Activated naive CD4-positive, alpha-beta T cell treated with anti-CD3 and anti-CD28 coated beads for 36 hours (primary cell): ENCODE measurements at regions not wholly inside any gene's neighbourhood (a gene's known extent, or its start where the extent isn't known, plus 50 kb on each side); places are given as distances from the start of the nearest gene placed in this dataset.

Experiments
- CTCF ChIA-PET: fragments of 350-600 bp; sonication (Branson Sonifier 250); formaldehyde crosslinking; loops from one replicate; lab custom pipeline; 2021; ENCODE audit warnings: antibody characterized with exemption; lab: Charles Lee
- DNase-seq: peaks from one replicate; pipeline ENCODE4 v3.0.0-alpha.2; 2020
- H3K27ac Mint-ChIP-seq: one replicate; pipeline ENCODE4 v1.8.0; 2021; ENCODE audit warnings: mild to moderate bottlenecking, mixed read lengths
- H3K27me3 Mint-ChIP-seq: one replicate; pipeline ENCODE4 v1.8.0; 2021; ENCODE audit warnings: low read depth, mixed read lengths
- H3K36me3 Mint-ChIP-seq: one replicate; pipeline ENCODE4 v1.8.0; 2021; ENCODE audit warnings: low read depth, mixed read lengths
- H3K4me1 Mint-ChIP-seq: one replicate; pipeline ENCODE4 v1.8.0; 2021; ENCODE audit warnings: low read depth, mixed read lengths
- H3K4me3 Mint-ChIP-seq: one replicate; pipeline ENCODE4 v1.8.0; 2021; ENCODE audit warnings: mild to moderate bottlenecking, moderate library complexity, mixed read lengths
- H3K9me3 Mint-ChIP-seq: one replicate; pipeline ENCODE4 v1.8.0; 2021; ENCODE audit warnings: mixed read lengths
- intact Hi-C: fragments of 100-400 bp; cut with micrococcal nuclease; formaldehyde crosslinking; loops from one replicate; pipeline ENCODE4 v1.15.1; 2023

DNA sequence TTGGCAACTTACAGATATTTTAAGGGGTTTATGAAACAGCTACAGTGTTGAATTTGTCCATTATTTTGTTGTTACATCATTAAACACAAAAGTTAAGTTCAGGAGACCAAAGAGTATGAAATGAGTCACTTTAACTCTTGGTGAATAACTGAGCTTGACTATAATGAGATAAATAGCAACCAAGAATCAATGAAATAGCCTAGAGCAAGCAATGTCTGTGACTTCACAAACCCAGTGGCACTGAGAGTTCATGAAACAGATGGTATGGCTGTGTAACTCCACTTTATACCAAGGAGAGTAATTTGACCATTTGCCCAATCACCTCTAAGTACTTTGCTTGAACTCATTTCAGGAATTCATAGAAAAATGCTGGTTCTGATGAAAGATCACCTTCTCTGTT, 169.6 kb upstream of the GADL1 start:
- no peak for DNase-seq
- Mint-ChIP-seq H3K9me3 (peaks cover 4% of the 10 kb centered on the region), H3K27ac (no peak overlapping the region), H3K4me1 (no peaks in the 10 kb centered on the region), H3K4me3 (no peak overlapping the region), H3K36me3 (no peaks in the 10 kb centered on the region), H3K27me3 (no peaks in the 10 kb centered on the region)
- intact Hi-C loops, result no loop called here
- CTCF ChIA-PET, result no interaction called here

- no peaks in the 10 kb centered on the region for H3K36me3 Mint-ChIP-seq
- no peak overlapping the region for H3K4me3 Mint-ChIP-seq
- H3K27ac Mint-ChIP-seq, result no peak overlapping the region
- no peak for DNase-seq
- CTCF ChIA-PET, result no interaction called here
- no peaks in the 10 kb centered on the region for H3K27me3 Mint-ChIP-seq
- H3K9me3 Mint-ChIP-seq, result no peaks in the 10 kb centered on the region
- H3K4me1 Mint-ChIP-seq, result no peaks in the 10 kb centered on the region
- intact Hi-C loops, result no loop called here
These were observed 171.3 kb upstream of the GADL1 start for GRCh38 chr3:31065765-31066164.

DNA sequence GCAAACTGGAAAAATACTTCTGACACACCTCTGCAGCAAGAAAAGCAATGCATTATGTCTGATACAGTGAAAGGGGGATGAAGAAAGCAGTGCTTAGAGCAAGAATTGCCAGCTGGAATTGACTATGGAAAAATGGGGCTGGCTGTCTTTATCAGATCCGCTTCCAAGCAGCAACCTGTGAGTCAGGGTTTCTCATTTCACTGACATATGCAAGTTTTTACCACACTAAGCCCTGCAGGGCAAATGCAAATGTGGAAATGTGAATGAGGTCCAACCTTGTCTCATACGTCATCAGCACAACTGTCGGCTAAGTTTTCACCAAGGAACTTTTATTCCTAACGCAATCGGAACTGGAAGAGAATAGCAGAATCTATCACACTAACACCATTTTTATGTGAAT, 172.5 kb upstream of the GADL1 start:
- Mint-ChIP-seq H3K9me3 (peaks cover 3% of the 10 kb centered on the region), H3K4me3 (no peak overlapping the region), H3K27ac (no peak overlapping the region), H3K4me1 (no peaks in the 10 kb centered on the region), H3K27me3 (no peaks in the 10 kb centered on the region), H3K36me3 (no peaks in the 10 kb centered on the region)
- intact Hi-C loops, result no loop called here
- no peak for DNase-seq
- CTCF ChIA-PET, result interaction anchor here (0.5 kb wide), 1 partner anchor 1056 kb away, joined by 3 read pairs; no protein-coding TSS in a partner anchor

DNA sequence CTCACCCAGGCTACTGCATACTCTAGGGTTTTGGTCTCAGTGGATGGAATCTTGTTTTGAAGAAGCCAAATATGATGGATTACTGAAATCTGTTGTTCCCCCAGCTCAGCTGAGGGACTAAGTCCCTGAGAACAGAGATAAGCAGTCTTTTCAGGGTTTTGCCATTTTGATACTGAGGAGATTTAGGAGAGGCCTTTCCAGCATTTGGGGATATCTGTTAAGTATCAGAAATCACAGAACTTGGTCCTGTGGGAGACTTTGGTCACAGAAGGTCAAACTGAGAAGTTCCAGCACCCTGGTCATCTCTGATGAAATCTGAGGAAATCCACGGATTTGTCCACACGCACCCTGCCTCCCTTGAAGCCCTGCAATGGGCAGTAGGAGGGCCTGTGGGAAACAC, 181.0 kb upstream of the GADL1 start:
- no peaks in the 10 kb centered on the region for H3K27me3 Mint-ChIP-seq
- H3K4me1 Mint-ChIP-seq, result peaks cover 18% of the 10 kb centered on the region
- H3K27ac Mint-ChIP-seq, result no peak overlapping the region
- intact Hi-C loops, result loop anchor here (5.0 to 10.0 kb wide), 3 partner anchors 457 to 899 kb away; partner anchors contain the start of gene STT3B
- no peak overlapping the region for H3K4me3 Mint-ChIP-seq
- no peak for DNase-seq
- CTCF ChIA-PET, result interaction anchor here (1.4 kb wide), 1 partner anchor 23 kb away, joined by 3 read pairs; no protein-coding TSS in a partner anchor
- peaks cover 8% of the 10 kb centered on the region for H3K9me3 Mint-ChIP-seq
- no peaks in the 10 kb centered on the region for H3K36me3 Mint-ChIP-seq

DNA sequence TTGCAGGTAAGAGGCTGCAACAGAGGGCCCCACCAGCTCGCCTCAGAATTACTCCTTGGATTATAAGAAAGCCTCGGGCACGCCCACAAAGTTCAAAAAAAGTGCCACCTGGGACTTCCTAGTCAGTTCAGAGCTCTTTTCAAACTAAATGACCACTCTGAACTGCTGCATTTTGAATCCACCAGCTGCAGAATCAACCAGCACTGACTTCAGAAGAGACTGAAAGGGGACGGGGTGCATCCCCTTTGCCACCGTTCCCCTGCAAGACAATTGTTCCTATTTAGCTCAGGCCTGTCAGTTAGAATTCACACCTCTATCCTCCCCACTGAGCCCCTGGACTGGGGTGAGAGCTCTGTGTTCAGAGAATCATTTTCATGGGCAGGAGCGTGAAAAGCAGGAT, 181.4 kb upstream of the GADL1 start:
- no peak for DNase-seq
- intact Hi-C loops, result loop anchor here (5.0 to 10.0 kb wide), 3 partner anchors 456 to 899 kb away; partner anchors contain the start of gene STT3B
- Mint-ChIP-seq H3K36me3 (no peaks in the 10 kb centered on the region), H3K27me3 (no peaks in the 10 kb centered on the region), H3K27ac (no peak overlapping the region), H3K4me3 (no peak overlapping the region), H3K9me3 (peaks cover 8% of the 10 kb centered on the region), H3K4me1 (peaks cover 18% of the 10 kb centered on the region)
- CTCF ChIA-PET, result interaction anchor here (1.4 kb wide), 1 partner anchor 23 kb away, joined by 3 read pairs; no protein-coding TSS in a partner anchor

GRCh38 chr3:31077021-31077601, 182.7 kb upstream of the GADL1 start:
- Mint-ChIP-seq H3K4me3 (no peak overlapping the region), H3K27me3 (no peaks in the 10 kb centered on the region), H3K27ac (peak overlapping the region; percentile 4), H3K4me1 (peaks cover 18% of the 10 kb centered on the region), H3K36me3 (no peaks in the 10 kb centered on the region), H3K9me3 (peaks cover 4% of the 10 kb centered on the region)
- DNase-seq, result peak; percentile 72
- CTCF ChIA-PET, result interaction anchor here (1.5 kb wide), 1 partner anchor 176 kb away, joined by 3 read pairs; no protein-coding TSS in a partner anchor
- intact Hi-C loops, result loop anchor here (1.0 to 10.0 kb wide), 7 partner anchors 28 to 898 kb away; partner anchors contain the start of gene STT3B

DNA sequence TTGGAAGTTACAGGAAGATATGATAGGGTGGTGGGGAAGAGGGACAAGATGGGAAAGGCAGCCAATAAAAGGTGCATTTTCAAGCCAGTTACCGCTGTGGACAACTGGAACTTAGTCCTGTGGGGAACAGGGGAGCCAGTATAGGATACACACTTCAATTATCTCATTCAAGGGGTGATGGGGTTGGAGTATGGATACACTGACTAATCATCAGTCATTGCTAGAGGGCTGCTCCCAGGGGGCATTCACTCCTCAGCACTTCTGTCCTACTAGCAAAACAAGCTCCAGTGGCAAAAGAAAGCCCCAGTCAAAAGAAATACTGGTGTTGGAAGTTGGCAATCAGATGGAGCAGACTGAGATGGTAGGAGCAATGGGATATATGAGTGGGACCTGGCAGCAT, 183.4 kb upstream of the GADL1 start:
- no peak overlapping the region for H3K27ac Mint-ChIP-seq
- H3K36me3 Mint-ChIP-seq, result no peaks in the 10 kb centered on the region
- H3K27me3 Mint-ChIP-seq, result no peaks in the 10 kb centered on the region
- no peak overlapping the region for H3K4me3 Mint-ChIP-seq
- intact Hi-C loops, result loop anchor here (1.0 to 10.0 kb wide), 7 partner anchors 27 to 897 kb away; partner anchors contain the start of gene STT3B
- peaks cover 18% of the 10 kb centered on the region for H3K4me1 Mint-ChIP-seq
- DNase-seq, result no peak
- CTCF ChIA-PET, result interaction anchor here (1.5 kb wide), 1 partner anchor 176 kb away, joined by 3 read pairs; no protein-coding TSS in a partner anchor
- H3K9me3 Mint-ChIP-seq, result no peaks in the 10 kb centered on the region

- CTCF ChIA-PET, result no interaction called here
These were observed 185.2 kb upstream of the GADL1 start for GRCh38 chr3:31079689-31080088.

DNA sequence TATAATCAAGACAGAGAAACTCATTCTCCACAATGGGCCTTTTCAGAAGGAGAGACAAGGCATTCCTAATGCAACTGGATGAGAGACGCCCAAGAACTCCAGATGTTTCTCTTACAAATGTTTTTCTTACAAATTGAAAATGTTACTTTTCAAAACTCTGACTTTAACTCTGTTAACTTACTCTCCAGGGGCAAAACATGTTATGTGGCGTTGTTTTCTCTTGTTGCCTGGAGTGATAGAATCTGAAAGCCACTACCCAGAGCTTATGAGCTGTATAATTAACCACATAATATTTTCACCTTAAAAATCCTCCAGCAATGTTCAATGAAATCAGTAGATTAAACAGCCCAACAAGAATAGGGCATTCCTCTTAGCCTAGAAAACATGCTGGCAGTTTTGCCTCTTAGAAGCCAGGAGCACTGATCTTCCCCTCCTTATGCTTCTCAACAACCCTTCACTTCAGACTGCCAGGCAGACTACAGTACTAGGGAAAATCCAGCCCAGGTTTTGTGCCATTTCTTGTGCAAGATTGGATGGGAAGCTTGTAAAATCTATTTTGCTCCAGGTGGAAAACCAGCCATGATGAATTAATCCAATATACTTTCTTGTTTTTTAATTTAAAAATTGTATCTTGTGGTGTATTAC, 186.7 kb upstream of the GADL1 start:
- H3K9me3 Mint-ChIP-seq, result no peaks in the 10 kb centered on the region
- no peaks in the 10 kb centered on the region for H3K27me3 Mint-ChIP-seq
- no peaks in the 10 kb centered on the region for H3K36me3 Mint-ChIP-seq
- peaks cover 14% of the 10 kb centered on the region for H3K4me1 Mint-ChIP-seq
- intact Hi-C loops, result no loop called here
- H3K4me3 Mint-ChIP-seq, result no peak overlapping the region
- CTCF ChIA-PET, result no interaction called here
- no peak overlapping the region for H3K27ac Mint-ChIP-seq
- no peak for DNase-seq

More at GRCh38 chr3:31079689-31080088, 185.2 kb upstream of the GADL1 start:
- Mint-ChIP-seq H3K4me3 (no peak overlapping the region), H3K36me3 (no peaks in the 10 kb centered on the region), H3K27me3 (no peaks in the 10 kb centered on the region), H3K9me3 (no peaks in the 10 kb centered on the region), H3K27ac (no peak overlapping the region), H3K4me1 (peaks cover 18% of the 10 kb centered on the region)
- no peak for DNase-seq
- intact Hi-C loops, result loop anchor here (5.0 to 10.0 kb wide), 3 partner anchors 453 to 895 kb away; partner anchors contain the start of gene STT3B

GRCh38 chr3:31086148-31086547, 191.7 kb upstream of the GADL1 start:
- intact Hi-C loops, result no loop called here
- no peaks in the 10 kb centered on the region for H3K36me3 Mint-ChIP-seq
- H3K9me3 Mint-ChIP-seq, result no peaks in the 10 kb centered on the region
- no peak overlapping the region for H3K27ac Mint-ChIP-seq
- no peaks in the 10 kb centered on the region for H3K4me1 Mint-ChIP-seq
- DNase-seq, result no peak
- H3K27me3 Mint-ChIP-seq, result no peaks in the 10 kb centered on the region
- CTCF ChIA-PET, result no interaction called here
- H3K4me3 Mint-ChIP-seq, result no peak overlapping the region

DNA sequence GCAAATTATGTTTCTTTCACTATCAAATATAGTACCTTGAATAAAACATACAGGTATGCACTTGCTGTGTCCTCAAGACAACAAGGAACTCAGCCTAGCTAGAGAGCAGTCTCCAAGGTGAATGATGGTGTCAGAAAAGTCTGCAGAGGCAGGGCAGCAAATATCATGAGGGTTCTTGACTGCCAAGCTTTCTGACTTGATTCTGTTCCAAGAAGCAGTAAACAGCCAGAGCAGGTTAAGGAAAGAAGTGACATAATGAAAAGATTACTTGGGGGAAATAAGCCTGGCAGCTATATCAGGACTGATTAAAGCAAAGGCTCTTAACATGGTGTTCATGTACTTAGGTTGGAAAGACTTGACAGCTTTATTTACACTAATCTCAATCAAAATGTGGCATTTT, 192.2 kb upstream of the GADL1 start:
- intact Hi-C loops, result no loop called here
- no peak for DNase-seq
- Mint-ChIP-seq H3K4me1 (no peaks in the 10 kb centered on the region), H3K9me3 (no peaks in the 10 kb centered on the region), H3K27me3 (no peaks in the 10 kb centered on the region), H3K27ac (no peak overlapping the region), H3K36me3 (no peaks in the 10 kb centered on the region), H3K4me3 (no peak overlapping the region)
- CTCF ChIA-PET, result no interaction called here

DNA sequence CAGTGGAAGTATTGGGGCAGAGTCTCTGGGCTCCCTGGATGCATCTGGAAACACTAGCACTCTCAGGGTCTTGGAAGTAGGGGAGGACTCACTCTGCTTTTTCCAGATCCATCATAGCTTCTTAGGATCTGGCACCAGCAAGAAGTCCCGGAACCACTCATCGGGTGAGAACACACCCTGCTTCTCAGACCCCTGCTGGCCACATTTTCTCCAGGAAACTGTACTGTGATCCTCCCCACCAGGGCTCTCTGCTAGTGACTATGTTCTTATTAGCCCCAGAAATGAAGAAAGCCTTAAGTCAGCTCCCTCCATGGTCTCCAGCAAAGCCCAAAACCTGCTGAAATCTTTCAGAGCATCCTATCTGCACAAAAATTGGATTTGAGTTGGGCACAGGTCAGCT, 197.3 kb upstream of the GADL1 start:
- H3K4me1 Mint-ChIP-seq, result peaks cover 7% of the 10 kb centered on the region
- no peak for DNase-seq
- no peaks in the 10 kb centered on the region for H3K36me3 Mint-ChIP-seq
- CTCF ChIA-PET, result interaction anchor here (0.6 kb wide), 1 partner anchor 230 kb away, joined by 3 read pairs; no protein-coding TSS in a partner anchor
- no peak overlapping the region for H3K4me3 Mint-ChIP-seq
- no peaks in the 10 kb centered on the region for H3K27me3 Mint-ChIP-seq
- intact Hi-C loops, result no loop called here
- no peaks in the 10 kb centered on the region for H3K9me3 Mint-ChIP-seq
- no peak overlapping the region for H3K27ac Mint-ChIP-seq
